ENCODE measurements at regions not wholly inside any gene's neighbourhood (a gene's known extent, or its start where the extent isn't known, plus 50 kb on each side); places are given as distances from the start of the nearest gene placed in this dataset.

GRCh38 chr2:194095359-194095758 is 1561.7 kb upstream of the SLC39A10 start:
- no peak overlapping the region for H3K4me3 ChIP-seq (ENCODE audit: low read depth, low read length)
- H3K9me3 ChIP-seq: no peaks in the 10 kb centered on the region
- Mint-ChIP-seq H3K9me3 (ENCODE audit: unreplicated experiment) (no peaks in the 10 kb centered on the region), H3K27me3 (ENCODE audit: insufficient read depth, unreplicated experiment) (no peaks in the 10 kb centered on the region), H3K27ac (ENCODE audit: unreplicated experiment) (no peak overlapping the region), H3K36me3 (ENCODE audit: insufficient read depth, unreplicated experiment) (no peaks in the 10 kb centered on the region), H3K4me3 (ENCODE audit: unreplicated experiment) (no peak overlapping the region), H3K4me1 (ENCODE audit: low read depth, unreplicated experiment) (no peaks in the 10 kb centered on the region)
- intact Hi-C loops (cut with micrococcal nuclease; ENCODE audit: unreplicated experiment): no loop called here
- no peaks in the 10 kb centered on the region for H3K27me3 ChIP-seq (replicated peaks; ENCODE audit: control insufficient read depth, insufficient read depth, low read length)
- ChIA-PET CTCF (no interaction called here), POLR2A (no interaction called here)
- no peaks in the 10 kb centered on the region for H3K4me1 ChIP-seq
- no peak for DNase-seq
- TF ChIP-seq CTCF (IDR thresholded peaks at IDR 0.05; ENCODE audit: insufficient read depth in 1 of 2, low read depth in 1 of 2, low read length in 1 of 2, severe bottlenecking in 1 of 2, unreplicated experiment in 1 of 2): no peak
- BruUV-seq (replicated peaks): no TSS peak
- no peaks in the 10 kb centered on the region for H3K36me3 ChIP-seq (ENCODE audit: control insufficient read depth, insufficient read depth, low read length)

- Mint-ChIP-seq H3K27me3 (ENCODE audit: insufficient read depth, unreplicated experiment) (no peaks in the 10 kb centered on the region), H3K36me3 (ENCODE audit: insufficient read depth, unreplicated experiment) (no peaks in the 10 kb centered on the region), H3K27ac (ENCODE audit: unreplicated experiment) (no peak overlapping the region), H3K4me3 (ENCODE audit: unreplicated experiment) (no peak overlapping the region), H3K4me1 (ENCODE audit: low read depth, unreplicated experiment) (no peaks in the 10 kb centered on the region), H3K9me3 (ENCODE audit: unreplicated experiment) (no peaks in the 10 kb centered on the region)
- Histone ChIP-seq H3K36me3 (ENCODE audit: control insufficient read depth, insufficient read depth, low read length) (no peaks in the 10 kb centered on the region), H3K4me1 (no peaks in the 10 kb centered on the region), H3K9me3 (no peaks in the 10 kb centered on the region), H3K4me3 (ENCODE audit: low read depth, low read length) (no peak overlapping the region), H3K27me3 (replicated peaks; ENCODE audit: control insufficient read depth, insufficient read depth, low read length) (no peaks in the 10 kb centered on the region)
- intact Hi-C loops (cut with micrococcal nuclease; ENCODE audit: unreplicated experiment): no loop called here
- TF ChIP-seq CTCF (IDR thresholded peaks at IDR 0.05; ENCODE audit: insufficient read depth in 1 of 2, low read depth in 1 of 2, low read length in 1 of 2, severe bottlenecking in 1 of 2, unreplicated experiment in 1 of 2): no peak
- CTCF ChIA-PET: no interaction called here
- no peak for DNase-seq
- POLR2A ChIA-PET: no interaction called here
- no TSS peak for BruUV-seq (replicated peaks)
Observed at GRCh38 chr2:194090251-194090905, 1566.6 kb upstream of the SLC39A10 start.

GRCh38 chr2:194087089-194087958 is 1569.7 kb upstream of the SLC39A10 start:
- Histone ChIP-seq H3K36me3 (ENCODE audit: control insufficient read depth, insufficient read depth, low read length) (no peaks in the 10 kb centered on the region), H3K27me3 (replicated peaks; ENCODE audit: control insufficient read depth, insufficient read depth, low read length) (no peaks in the 10 kb centered on the region), H3K4me1 (no peaks in the 10 kb centered on the region), H3K4me3 (ENCODE audit: low read depth, low read length) (no peak overlapping the region), H3K9me3 (no peaks in the 10 kb centered on the region)
- ChIA-PET CTCF (no interaction called here), POLR2A (no interaction called here)
- Mint-ChIP-seq H3K36me3 (ENCODE audit: insufficient read depth, unreplicated experiment) (no peaks in the 10 kb centered on the region), H3K27me3 (ENCODE audit: insufficient read depth, unreplicated experiment) (no peaks in the 10 kb centered on the region), H3K4me1 (ENCODE audit: low read depth, unreplicated experiment) (no peaks in the 10 kb centered on the region), H3K4me3 (ENCODE audit: unreplicated experiment) (no peak overlapping the region), H3K27ac (ENCODE audit: unreplicated experiment) (no peak overlapping the region), H3K9me3 (ENCODE audit: unreplicated experiment) (no peaks in the 10 kb centered on the region)
- intact Hi-C loops (cut with micrococcal nuclease; ENCODE audit: unreplicated experiment): no loop called here
- TF ChIP-seq CTCF (IDR thresholded peaks at IDR 0.05; ENCODE audit: insufficient read depth in 1 of 2, low read depth in 1 of 2, low read length in 1 of 2, severe bottlenecking in 1 of 2, unreplicated experiment in 1 of 2): no peak
- BruUV-seq (replicated peaks): no TSS peak
- DNase-seq: no peak
